DND-41 (cell line): ENCODE measurements at regions not wholly inside any gene's neighbourhood (a gene's known extent, or its start where the extent isn't known, plus 50 kb on each side); places are given as distances from the start of the nearest gene placed in this dataset.

Source experiments
- ATAC-seq: fragments of 200-7000 bp; cut with Tn5 transposase; 3 replicates; pipeline ENCODE4 v1.9.1; 2021; ENCODE audit warnings: low read depth; ENCODE audit not compliant: insufficient read depth
- DNase-seq: peaks from one replicate; pipeline ENCODE4 v3.0.0-alpha.2; 2020
- H2AFZ ChIP-seq: 2 replicates; pipeline ENCODE4 v1.6.0; 2012; ENCODE audit warnings: low read depth, low read length
- H3K27ac ChIP-seq: 2 replicates; pipeline ENCODE4 v1.5.1; 2012; ENCODE audit warnings: low read length, inconsistent platforms
- H3K27me3 ChIP-seq: fragments of 200-600 bp; sonication (generic); 2 replicates; pipeline ENCODE4 v1.6.0; 2012; ENCODE audit warnings: low read length, mild to moderate bottlenecking, inconsistent platforms; ENCODE audit not compliant: insufficient read depth, poor library complexity
- H3K36me3 ChIP-seq: 2 replicates; pipeline ENCODE4 v1.5.1; 2012; ENCODE audit warnings: low read length, inconsistent platforms; ENCODE audit not compliant: insufficient read depth
- H3K4me1 ChIP-seq: 2 replicates; pipeline ENCODE4 v1.5.1; 2012; ENCODE audit warnings: mild to moderate bottlenecking, low read length; ENCODE audit not compliant: insufficient read depth
- H3K4me2 ChIP-seq: 2 replicates; pipeline ENCODE4 v1.6.0; 2012; ENCODE audit warnings: mild to moderate bottlenecking, moderate library complexity, low read length, inconsistent platforms; ENCODE audit not compliant: insufficient read depth
- H3K4me3 ChIP-seq, 2 experiments: fragments of 200-600 bp in 1 of 2; shearing (Covaris generic) in 1 of 2; 2 replicates each; pipeline ENCODE4 v1.5.1; 2012 to 2016; ENCODE audit warnings: inconsistent platforms in 2 of 2, low read length in 2 of 2, mild to moderate bottlenecking in 2 of 2, low read depth in 1 of 2, moderate library complexity in 1 of 2
- H3K79me2 ChIP-seq: 2 replicates; pipeline ENCODE4 v1.6.0; 2012; ENCODE audit warnings: low read length, inconsistent platforms; ENCODE audit not compliant: insufficient read depth
- H3K9ac ChIP-seq: 2 replicates; pipeline ENCODE4 v1.6.0; 2012; ENCODE audit warnings: low read depth, mild to moderate bottlenecking, inconsistent platforms, low read length, moderate library complexity
- H3K9me3 ChIP-seq: 2 replicates; pipeline ENCODE4 v1.5.1; 2012; ENCODE audit warnings: low read length, moderate library complexity, mild to moderate bottlenecking, inconsistent platforms; ENCODE audit not compliant: insufficient read depth, severe bottlenecking
- H4K20me1 ChIP-seq: 2 replicates; pipeline ENCODE4 v1.6.0; 2012; ENCODE audit warnings: low read length; ENCODE audit not compliant: insufficient read depth
- EZH2 ChIP-seq: IDR thresholded peaks from 3 replicates; pipeline ENCODE4 v1.6.1; 2012; ENCODE audit warnings: borderline replicate concordance, low read depth, mild to moderate bottlenecking, moderate library complexity, low read length, inconsistent platforms; ENCODE audit not compliant: severe bottlenecking
- TF ChIP-seq, protein P1 (sequence below): IDR thresholded peaks from 2 replicates; pipeline ENCODE4 v1.5.1; 2012; ENCODE audit warnings: borderline replicate concordance, low read length, moderate library complexity, mild to moderate bottlenecking; ENCODE audit not compliant: poor library complexity, severe bottlenecking; ENCODE audit errors: extremely low read depth

DNA sequence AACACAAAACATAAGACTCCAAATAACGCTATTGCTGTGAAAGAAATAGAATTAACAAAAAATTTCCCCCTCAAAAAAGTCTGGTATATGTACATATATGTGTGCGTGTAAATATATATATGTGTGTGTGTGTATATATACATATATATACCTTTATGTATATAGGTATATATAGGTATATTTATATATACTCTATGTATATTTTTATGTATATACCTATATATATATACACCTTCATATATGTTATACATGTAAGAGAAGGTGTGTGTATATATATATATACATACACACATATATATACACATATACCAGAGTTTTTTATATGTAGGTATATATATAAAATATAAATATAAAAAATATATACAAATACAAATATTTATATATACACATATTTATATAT is 199.2 kb downstream of the RAB38 start:
- Histone ChIP-seq H4K20me1 (no peaks in the 10 kb centered on the region), H3K4me2 (no peak overlapping the region), H3K4me1 (no peaks in the 10 kb centered on the region), H3K9me3 (no peaks in the 10 kb centered on the region), H3K27ac (no peak overlapping the region), H3K9ac (no peak overlapping the region), H3K4me3 (no peak overlapping the region), H3K27me3 (no peaks in the 10 kb centered on the region), H3K36me3 (no peaks in the 10 kb centered on the region), H3K79me2 (no peaks in the 10 kb centered on the region), H2AFZ (no peak overlapping the region)
- DNase-seq: no peak
- ATAC-seq: no peak
- TF ChIP-seq, protein P1, sequence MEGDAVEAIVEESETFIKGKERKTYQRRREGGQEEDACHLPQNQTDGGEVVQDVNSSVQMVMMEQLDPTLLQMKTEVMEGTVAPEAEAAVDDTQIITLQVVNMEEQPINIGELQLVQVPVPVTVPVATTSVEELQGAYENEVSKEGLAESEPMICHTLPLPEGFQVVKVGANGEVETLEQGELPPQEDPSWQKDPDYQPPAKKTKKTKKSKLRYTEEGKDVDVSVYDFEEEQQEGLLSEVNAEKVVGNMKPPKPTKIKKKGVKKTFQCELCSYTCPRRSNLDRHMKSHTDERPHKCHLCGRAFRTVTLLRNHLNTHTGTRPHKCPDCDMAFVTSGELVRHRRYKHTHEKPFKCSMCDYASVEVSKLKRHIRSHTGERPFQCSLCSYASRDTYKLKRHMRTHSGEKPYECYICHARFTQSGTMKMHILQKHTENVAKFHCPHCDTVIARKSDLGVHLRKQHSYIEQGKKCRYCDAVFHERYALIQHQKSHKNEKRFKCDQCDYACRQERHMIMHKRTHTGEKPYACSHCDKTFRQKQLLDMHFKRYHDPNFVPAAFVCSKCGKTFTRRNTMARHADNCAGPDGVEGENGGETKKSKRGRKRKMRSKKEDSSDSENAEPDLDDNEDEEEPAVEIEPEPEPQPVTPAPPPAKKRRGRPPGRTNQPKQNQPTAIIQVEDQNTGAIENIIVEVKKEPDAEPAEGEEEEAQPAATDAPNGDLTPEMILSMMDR: no peak
- TF ChIP-seq EZH2: no peak

GRCh38 chr11:87974797-87975196 is 200.4 kb downstream of the RAB38 start:
- Histone ChIP-seq H4K20me1 (no peaks in the 10 kb centered on the region), H3K36me3 (no peaks in the 10 kb centered on the region), H3K4me2 (no peak overlapping the region), H3K9me3 (no peaks in the 10 kb centered on the region), H2AFZ (no peak overlapping the region), H3K4me1 (no peaks in the 10 kb centered on the region), H3K4me3 (no peak overlapping the region), H3K27me3 (no peaks in the 10 kb centered on the region), H3K9ac (no peak overlapping the region), H3K27ac (no peak overlapping the region), H3K79me2 (no peaks in the 10 kb centered on the region)
- TF ChIP-seq, protein P1: no peak
- no peak for TF ChIP-seq EZH2
- ATAC-seq (no peak), DNase-seq (no peak)

GRCh38 chr11:87972133-87972532 is 203.1 kb downstream of the RAB38 start:
- no peak overlapping the region for H2AFZ ChIP-seq
- H3K27ac ChIP-seq: no peak overlapping the region
- TF ChIP-seq, protein P1: no peak
- TF ChIP-seq EZH2: no peak
- H3K79me2 ChIP-seq: no peaks in the 10 kb centered on the region
- H3K4me1 ChIP-seq: no peaks in the 10 kb centered on the region
- ATAC-seq: no peak
- H3K9me3 ChIP-seq: no peaks in the 10 kb centered on the region
- no peaks in the 10 kb centered on the region for H4K20me1 ChIP-seq
- no peaks in the 10 kb centered on the region for H3K36me3 ChIP-seq
- H3K4me2 ChIP-seq: no peak overlapping the region
- H3K4me3 ChIP-seq: no peak overlapping the region
- no peak overlapping the region for H3K9ac ChIP-seq
- peaks cover 14% of the 10 kb centered on the region for H3K27me3 ChIP-seq
- no peak for DNase-seq

GRCh38 chr11:87971354-87971753 is 203.9 kb downstream of the RAB38 start:
- TF ChIP-seq, protein P1: no peak
- no peak for TF ChIP-seq EZH2
- Histone ChIP-seq H4K20me1 (no peaks in the 10 kb centered on the region), H3K27ac (no peak overlapping the region), H3K9me3 (no peaks in the 10 kb centered on the region), H3K9ac (no peak overlapping the region), H3K4me3 (no peak overlapping the region), H3K36me3 (no peaks in the 10 kb centered on the region), H3K79me2 (no peaks in the 10 kb centered on the region), H3K27me3 (peaks cover 14% of the 10 kb centered on the region), H3K4me1 (no peaks in the 10 kb centered on the region), H2AFZ (no peak overlapping the region), H3K4me2 (no peak overlapping the region)
- DNase-seq (no peak), ATAC-seq (no peak)
